Muscle of back (tissue), 3 donors: ENCODE measurements at regions not wholly inside any gene's neighbourhood (a gene's known extent, or its start where the extent isn't known, plus 50 kb on each side); places are given as distances from the start of the nearest gene placed in this dataset.

Source experiments
- DNase-seq, 3 donors: peaks; one replicate each; pipeline versions ENCODE4 v3.0.0 to v3.0.0-alpha.2; 2013

- no peak for DNase-seq
These were observed 427.4 kb downstream of the GATA3 start for GRCh38 chr10:8481718-8482504.

GRCh38 chr10:8485032-8485431, 430.5 kb downstream of the GATA3 start:
- DNase-seq: no peak

GRCh38 chr10:8487346-8487745, 432.9 kb downstream of the GATA3 start:
- no peak for DNase-seq

GRCh38 chr10:8489232-8489631, 434.7 kb downstream of the GATA3 start:
- DNase-seq: no peak

- no peak for DNase-seq
These were observed 435.3 kb downstream of the GATA3 start for GRCh38 chr10:8489823-8490222.

GRCh38 chr10:8498290-8498689, 443.8 kb downstream of the GATA3 start:
- DNase-seq: no peak

- DNase-seq: no peak
These were observed 444.4 kb downstream of the GATA3 start for GRCh38 chr10:8498881-8499280.

GRCh38 chr10:8499312-8499711, 444.8 kb downstream of the GATA3 start:
- no peak for DNase-seq

- no peak for DNase-seq
These were observed 445.4 kb downstream of the GATA3 start for GRCh38 chr10:8499752-8500390.

- no peak for DNase-seq
These were observed 448.1 kb downstream of the GATA3 start for GRCh38 chr10:8502573-8502972.

GRCh38 chr10:8504499-8504898, 450.0 kb downstream of the GATA3 start:
- no peak for DNase-seq

GRCh38 chr10:8507156-8507555, 452.7 kb downstream of the GATA3 start:
- no peak for DNase-seq

- DNase-seq: no peak
These were observed 454.4 kb downstream of the GATA3 start for GRCh38 chr10:8508882-8509281.

- DNase-seq: no peak
These were observed 456.0 kb downstream of the GATA3 start for GRCh38 chr10:8510471-8510870.

GRCh38 chr10:8511026-8511425, 456.5 kb downstream of the GATA3 start:
- no peak for DNase-seq

- DNase-seq: no peak
These were observed 459.0 kb downstream of the GATA3 start for GRCh38 chr10:8513155-8514147.

- DNase-seq: no peak
These were observed 465.9 kb downstream of the GATA3 start for GRCh38 chr10:8520382-8520781.

- DNase-seq: no peak
These were observed 473.3 kb downstream of the GATA3 start for GRCh38 chr10:8527773-8528172.

GRCh38 chr10:8531116-8531515, 476.6 kb downstream of the GATA3 start:
- no peak for DNase-seq

- DNase-seq: no peak
These were observed 478.2 kb downstream of the GATA3 start for GRCh38 chr10:8532647-8533046.

- DNase-seq: no peak
These were observed 479.0 kb downstream of the GATA3 start for GRCh38 chr10:8533462-8533861.

- DNase-seq: peak in 1 of 3 donors; percentile 7
These were observed 479.6 kb downstream of the GATA3 start for GRCh38 chr10:8534096-8534495.
